Gastroesophageal sphincter (tissue), 4 donors: ENCODE measurements at regions not wholly inside any gene's neighbourhood (a gene's known extent, or its start where the extent isn't known, plus 50 kb on each side); places are given as distances from the start of the nearest gene placed in this dataset.

Experiments
- ATAC-seq: fragments of 150-250 bp; one replicate; pipeline ENCODE4 v1.9.1; 2016; ENCODE audit warnings: mild to moderate bottlenecking, moderate library complexity
- H3K27ac ChIP-seq, 4 donors: fragments of 200-600 bp; sonication (generic) in 3 of 4; 1 replicate in 3 of 4; 2 replicates in 1 of 4; pipeline ENCODE4 v1.5.1; 2016 to 2019
- H3K27me3 ChIP-seq: fragments of 200-600 bp; sonication (generic); one replicate; pipeline ENCODE4 v1.5.1; 2019
- H3K36me3 ChIP-seq, 2 donors: fragments of 200-600 bp; sonication (generic); one replicate each; pipeline ENCODE4 v1.5.1; 2019; ENCODE audit warnings: control low read depth in 1 of 2
- H3K4me1 ChIP-seq, 3 donors: fragments of 200-600 bp; sonication (generic); 1 replicate in 2 of 3; 2 replicates in 1 of 3; pipeline ENCODE4 v1.5.1; 2016 to 2019; ENCODE audit warnings: control low read depth in 2 of 3
- H3K4me3 ChIP-seq, 2 donors: fragments of 200-600 bp; sonication (generic); one replicate each; pipeline ENCODE4 v1.5.1; 2019; ENCODE audit warnings: mild to moderate bottlenecking in 1 of 2, moderate library complexity in 1 of 2
- H3K9me3 ChIP-seq, 3 donors: fragments of 200-600 bp; sonication (generic); one replicate each; pipeline ENCODE4 v1.5.1; 2017 to 2019; ENCODE audit warnings: control low read depth in 2 of 3
- CTCF ChIP-seq, 4 experiments: fragments of 200-600 bp in 2 of 4; fragments of 450-650 bp in 2 of 4; sonication (generic) in 1 of 4; IDR thresholded peaks; one replicate each; pipeline ENCODE4 v1.5.1; 2017 to 2019; ENCODE audit warnings: antibody characterized with exemption in 4 of 4, mild to moderate bottlenecking in 2 of 4, moderate library complexity in 2 of 4
- EP300 ChIP-seq: sonication (generic); formaldehyde crosslinking; IDR thresholded peaks from one replicate; pipeline ENCODE4 v1.6.1; 2017; ENCODE audit warnings: antibody characterized with exemption, mild to moderate bottlenecking
- POLR2A ChIP-seq, 2 donors: fragments of 450-650 bp; IDR thresholded peaks; one replicate each; pipeline ENCODE4 v1.6.1; 2017; ENCODE audit warnings: antibody characterized with exemption in 2 of 2, mild to moderate bottlenecking in 2 of 2, moderate library complexity in 1 of 2
- POLR2AphosphoS5 ChIP-seq: sonication (generic); formaldehyde crosslinking; IDR thresholded peaks from one replicate; pipeline ENCODE4 v1.6.1; 2017; ENCODE audit warnings: antibody characterized with exemption
- WGBS, 2 donors: methylation state at CpG; one replicate each; pipeline ENCODE4 v1.1.5; 2018; ENCODE audit warnings: low coverage in 1 of 2; 5-methylcytosine and 5-hydroxymethylcytosine counted together

- Histone ChIP-seq H3K4me1 (no peaks in the 10 kb centered on the region), H3K9me3 (no peaks in the 10 kb centered on the region), H3K36me3 (no peaks in the 10 kb centered on the region), H3K4me3 (no peak overlapping the region), H3K27ac (no peak overlapping the region), H3K27me3 (no peaks in the 10 kb centered on the region)
- WGBS, 2 donors, result 51 to 67% methylated on average over 1 to 2 of the region's 2 CpGs
- no peak for TF ChIP-seq POLR2A (IDR thresholded peaks at IDR 0.05)
- no peak for TF ChIP-seq CTCF (IDR thresholded peaks at IDR 0.05)
- no peak for TF ChIP-seq POLR2AphosphoS5
- TF ChIP-seq EP300, result no peak
- peak; percentile 58 for ATAC-seq
Observed at GRCh38 chrX:124226129-124226528, 106.3 kb upstream of the TEX13D start.

- no peaks in the 10 kb centered on the region for H3K9me3 ChIP-seq
- H3K4me1 ChIP-seq, result peaks cover 0 to 15% (median 0%) of the 10 kb centered on the region in 3 donors
- H3K27me3 ChIP-seq, result no peaks in the 10 kb centered on the region
- H3K27ac ChIP-seq, result peak overlapping the region in 1 of 4 donors; percentile 2
- no peak for TF ChIP-seq POLR2AphosphoS5
- TF ChIP-seq POLR2A (IDR thresholded peaks at IDR 0.05), result no peak
- TF ChIP-seq CTCF (IDR thresholded peaks at IDR 0.05), result no peak
- no peak for TF ChIP-seq EP300
- 33 to 80% methylated on average over 1 to 3 of the region's 4 CpGs for WGBS, 2 donors
- H3K36me3 ChIP-seq, result no peaks in the 10 kb centered on the region
- no peak for ATAC-seq
- no peak overlapping the region for H3K4me3 ChIP-seq
Observed at GRCh38 chrX:124228849-124229248, 103.6 kb upstream of the TEX13D start.

- H3K4me3 ChIP-seq, result no peak overlapping the region
- no peaks in the 10 kb centered on the region for H3K36me3 ChIP-seq
- no peaks in the 10 kb centered on the region for H3K9me3 ChIP-seq
- ATAC-seq, result no peak
- 71% methylated on average over 1 of the region's 4 CpGs; no CpG with 5 or more reads in 1 of the 2 donors for WGBS, 2 donors
- TF ChIP-seq POLR2A (IDR thresholded peaks at IDR 0.05), result no peak
- no peak for TF ChIP-seq POLR2AphosphoS5
- TF ChIP-seq EP300, result no peak
- TF ChIP-seq CTCF (IDR thresholded peaks at IDR 0.05), result no peak
- H3K27me3 ChIP-seq, result no peaks in the 10 kb centered on the region
- H3K4me1 ChIP-seq, result peaks cover 0 to 15% (median 0%) of the 10 kb centered on the region in 3 donors
- H3K27ac ChIP-seq, result peak overlapping the region in 1 of 4 donors; percentile 2
Observed at GRCh38 chrX:124229374-124229773, 103.1 kb upstream of the TEX13D start.

- WGBS, 2 donors, result 49 to 63% methylated on average over 3 to 7 of the region's 10 CpGs
Observed at GRCh38 chrX:124230655-124231450, 101.6 kb upstream of the TEX13D start.

More at GRCh38 chrX:124230655-124231450, 101.6 kb upstream of the TEX13D start:
- no peaks in the 10 kb centered on the region for H3K9me3 ChIP-seq
- TF ChIP-seq CTCF (IDR thresholded peaks at IDR 0.05) (no peak), POLR2AphosphoS5 (no peak), EP300 (no peak), POLR2A (IDR thresholded peaks at IDR 0.05) (no peak)
- ATAC-seq, result no peak
- H3K27ac ChIP-seq, result peak overlapping the region in 1 of 4 donors; percentile 35
- peaks cover 0 to 15% (median 0%) of the 10 kb centered on the region in 3 donors for H3K4me1 ChIP-seq
- no peaks in the 10 kb centered on the region for H3K36me3 ChIP-seq
- no peak overlapping the region for H3K4me3 ChIP-seq
- H3K27me3 ChIP-seq, result no peaks in the 10 kb centered on the region
